ENCODE measurements at regions not wholly inside any gene's neighbourhood (a gene's known extent, or its start where the extent isn't known, plus 50 kb on each side); places are given as distances from the start of the nearest gene placed in this dataset.

- Histone ChIP-seq H3K9ac (ENCODE audit: low read depth in 2 of 2, low read length in 2 of 2) (no peak overlapping the region), H3K4me3 (no peak overlapping the region), H3K4me1 (no peaks in the 10 kb centered on the region), H3K27me3 (no peaks in the 10 kb centered on the region), H3K36me3 (no peaks in the 10 kb centered on the region), H3K27ac (no peak overlapping the region), H3K9me3 (no peaks in the 10 kb centered on the region)
- intact Hi-C loops (cut with DNase I) = no loop called here
- TF ChIP-seq CTCF (IDR thresholded peaks at IDR 0.05) = no peak
- DNase-seq = no peak
These were observed 304.1 kb upstream of the ZNF32 start for GRCh38 chr10:43952760-43953159.

DNA sequence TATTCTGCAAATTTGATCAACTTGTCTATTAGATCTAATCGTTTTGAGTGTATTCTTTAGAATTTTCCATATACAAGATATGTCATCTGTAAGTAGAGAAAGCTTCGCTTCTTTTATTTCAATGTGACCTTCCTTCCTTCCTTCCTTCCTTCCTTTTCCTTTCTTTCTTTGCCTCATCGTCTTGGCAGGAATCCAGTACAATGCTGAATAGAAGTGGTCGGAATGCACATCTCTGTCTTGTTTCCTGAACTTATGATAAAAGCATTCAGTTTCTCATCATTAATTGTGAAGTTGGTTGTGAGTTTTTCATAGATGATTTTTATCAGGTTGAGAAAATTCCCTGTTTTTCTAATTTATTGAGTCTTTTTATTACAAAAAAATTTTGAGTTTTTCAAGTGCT is 300.7 kb upstream of the ZNF32 start:
- H3K4me1 ChIP-seq = no peaks in the 10 kb centered on the region
- H3K9ac ChIP-seq (ENCODE audit: low read depth in 2 of 2, low read length in 2 of 2) = no peak overlapping the region
- no peaks in the 10 kb centered on the region for H3K36me3 ChIP-seq
- intact Hi-C loops (cut with DNase I) = no loop called here
- no peak for TF ChIP-seq CTCF (IDR thresholded peaks at IDR 0.05)
- no peak overlapping the region for H3K27ac ChIP-seq
- H3K27me3 ChIP-seq = no peaks in the 10 kb centered on the region
- no peak for DNase-seq
- no peaks in the 10 kb centered on the region for H3K9me3 ChIP-seq
- no peak overlapping the region for H3K4me3 ChIP-seq

GRCh38 chr10:43946445-43946844 is 297.8 kb upstream of the ZNF32 start:
- Histone ChIP-seq H3K4me1 (no peaks in the 10 kb centered on the region), H3K27me3 (no peaks in the 10 kb centered on the region), H3K4me3 (no peak overlapping the region), H3K9ac (ENCODE audit: low read depth in 2 of 2, low read length in 2 of 2) (no peak overlapping the region), H3K9me3 (no peaks in the 10 kb centered on the region), H3K36me3 (no peaks in the 10 kb centered on the region), H3K27ac (no peak overlapping the region)
- DNase-seq = peak; percentile 14
- no peak for TF ChIP-seq CTCF (IDR thresholded peaks at IDR 0.05)
- intact Hi-C loops (cut with DNase I) = no loop called here

DNA sequence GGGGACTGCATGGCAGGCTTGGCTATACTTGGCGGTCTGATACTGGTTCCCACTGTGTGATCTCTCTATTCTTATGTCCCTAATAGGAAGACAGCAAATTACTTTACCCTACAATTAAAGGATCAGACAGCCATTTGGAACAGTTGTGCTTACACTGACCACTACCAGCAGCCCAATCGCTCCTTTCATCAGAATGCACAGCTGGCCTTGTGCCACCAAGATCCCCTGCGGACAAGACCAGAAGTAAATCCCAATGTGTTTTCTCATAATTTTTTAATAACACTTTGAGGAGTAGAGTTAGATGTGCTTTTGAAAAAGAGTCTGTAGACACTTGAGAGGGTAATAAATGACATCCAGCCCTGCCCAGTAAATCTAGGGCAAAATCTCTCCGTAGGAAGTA is 297.2 kb upstream of the ZNF32 start:
- Histone ChIP-seq H3K9ac (ENCODE audit: low read depth in 2 of 2, low read length in 2 of 2) (no peak overlapping the region), H3K36me3 (no peaks in the 10 kb centered on the region), H3K27ac (no peak overlapping the region), H3K27me3 (no peaks in the 10 kb centered on the region), H3K4me1 (no peaks in the 10 kb centered on the region), H3K4me3 (no peak overlapping the region), H3K9me3 (no peaks in the 10 kb centered on the region)
- TF ChIP-seq CTCF (IDR thresholded peaks at IDR 0.05) = no peak
- intact Hi-C loops (cut with DNase I) = no loop called here
- no peak for DNase-seq

DNA sequence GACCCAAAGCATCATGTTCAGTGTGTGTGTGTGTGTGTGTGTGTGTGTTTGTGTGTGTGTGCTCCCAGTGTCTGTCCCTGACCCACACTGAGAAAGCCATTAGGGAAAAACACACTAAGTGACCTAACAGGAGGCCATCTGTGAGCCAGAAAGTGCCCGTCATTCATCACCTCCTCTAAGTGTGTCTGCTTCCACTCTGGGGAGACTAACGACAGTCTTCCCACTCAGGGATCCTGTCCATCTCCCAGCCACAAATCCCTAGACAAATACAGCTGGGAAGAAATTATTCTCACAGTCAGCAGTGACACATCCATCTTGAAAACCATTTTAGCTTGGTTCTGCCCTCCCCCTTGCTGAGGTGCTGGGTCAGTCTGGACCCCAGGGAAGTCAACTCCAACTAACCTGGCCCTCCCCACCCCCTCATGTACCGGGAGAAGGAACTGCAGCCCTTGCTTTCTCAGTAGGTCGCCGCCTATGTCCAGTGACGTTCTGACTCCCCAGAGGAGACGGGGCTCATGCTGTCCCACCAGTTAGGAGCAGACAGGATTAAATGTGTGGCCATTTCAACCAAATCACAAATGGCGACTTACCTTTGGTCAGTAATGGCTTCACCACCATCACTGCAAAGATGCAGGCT is 296.5 kb upstream of the ZNF32 start:
- no peak overlapping the region for H3K4me3 ChIP-seq

More for the DNA sequence above, 296.5 kb upstream of the ZNF32 start:
- no peak for DNase-seq
- no peak overlapping the region for H3K9ac ChIP-seq (ENCODE audit: low read depth in 2 of 2, low read length in 2 of 2)
- no peak overlapping the region for H3K27ac ChIP-seq
- no peak for TF ChIP-seq CTCF (IDR thresholded peaks at IDR 0.05)
- H3K36me3 ChIP-seq = no peaks in the 10 kb centered on the region
- H3K4me1 ChIP-seq = no peaks in the 10 kb centered on the region
- intact Hi-C loops (cut with DNase I) = no loop called here
- no peaks in the 10 kb centered on the region for H3K27me3 ChIP-seq
- no peaks in the 10 kb centered on the region for H3K9me3 ChIP-seq
